Endothelial cell of umbilical vein (primary cell): ENCODE measurements at regions not wholly inside any gene's neighbourhood (a gene's known extent, or its start where the extent isn't known, plus 50 kb on each side); places are given as distances from the start of the nearest gene placed in this dataset.

Experiments
- BruUV-seq: library from RNA; stranded (reverse); fragments of 400-500 nt; replicated peaks from 2 replicates; lab custom pipeline; 2021; lab: Mats Ljungman, UMichigan
- CTCF ChIA-PET: fragments of 300-600, 350-600 bp; sonication (Branson Sonifier 250); formaldehyde crosslinking; loops from one replicate; lab custom pipeline; 2021; ENCODE audit warnings: antibody characterized with exemption, inconsistent platforms; lab: Charles Lee
- POLR2A ChIA-PET: fragments of 300-600, 350-600 bp; sonication (Branson Sonifier 250); formaldehyde crosslinking; loops from one replicate; lab custom pipeline; 2021; ENCODE audit warnings: antibody characterized with exemption, inconsistent platforms; lab: Charles Lee
- DNase-seq: peaks from one replicate; pipeline ENCODE4 v3.0.0-alpha.2; 2011; ENCODE audit warnings: low read depth, low spot score
- FAIRE-seq: peaks from 2 replicates; lab custom pipeline; 2011; peaks lifted over from hg19 to GRCh38; lab: Jason Lieb, UNC
- H2AFZ ChIP-seq: 2 replicates; pipeline ENCODE4 v1.6.0; 2012; ENCODE audit warnings: low read depth, low read length, control low read depth, inconsistent platforms
- H3K27ac ChIP-seq: 2 replicates; pipeline ENCODE4 v1.5.1; 2011; ENCODE audit warnings: low read depth, mild to moderate bottlenecking, control low read depth, low read length, moderate library complexity; ENCODE audit not compliant: insufficient read depth
- H3K27me3 ChIP-seq, 2 experiments: 2 replicates each; pipeline versions ENCODE4 v1.6.0 to v1.6.1; 2011; ENCODE audit warnings: low read length in 2 of 2, mixed read lengths in 1 of 2; ENCODE audit not compliant: control insufficient read depth in 2 of 2, insufficient read depth in 2 of 2
- H3K36me3 ChIP-seq, 2 experiments: 2 replicates in 1 of 2; 3 replicates in 1 of 2; pipeline ENCODE4 v1.5.1; 2011; ENCODE audit warnings: low read length in 2 of 2, mild to moderate bottlenecking in 1 of 2, moderate library complexity in 1 of 2; ENCODE audit not compliant: control insufficient read depth in 2 of 2, insufficient read depth in 2 of 2; ENCODE audit errors: extremely low read depth in 1 of 2
- H3K4me1 ChIP-seq: 3 replicates; pipeline ENCODE4 v1.5.1; 2011; ENCODE audit warnings: mild to moderate bottlenecking, low read length; ENCODE audit not compliant: control insufficient read depth, insufficient read depth; ENCODE audit errors: extremely low read depth
- H3K4me2 ChIP-seq: 2 replicates; pipeline ENCODE4 v1.6.1; 2011; ENCODE audit warnings: low read length, control low read depth, mixed read lengths; ENCODE audit not compliant: insufficient read depth
- H3K4me3 ChIP-seq, 3 experiments: fragments of 200-600 bp in 1 of 3; sonication (generic), shearing (Covaris generic) in 1 of 3; replicated peaks in 1 of 3; 2 replicates each; pipeline ENCODE4 v1.5.1; 2011 to 2016; ENCODE audit warnings: control low read depth in 3 of 3, low read length in 3 of 3, mild to moderate bottlenecking in 2 of 3, inconsistent platforms in 1 of 3, low read depth in 1 of 3, moderate library complexity in 1 of 3; ENCODE audit not compliant: insufficient read depth in 1 of 3
- H3K79me2 ChIP-seq: 2 replicates; pipeline ENCODE4 v1.6.0; 2012; ENCODE audit warnings: low read length, inconsistent platforms; ENCODE audit not compliant: control insufficient read depth, insufficient read depth
- H3K9ac ChIP-seq: replicated peaks from 2 replicates; pipeline ENCODE3; 2011; ENCODE audit warnings: low read length, control low read depth; ENCODE audit not compliant: insufficient read depth; ENCODE audit errors: extremely low read depth
- H3K9me1 ChIP-seq: replicated peaks from 3 replicates; pipeline ENCODE4 v1.6.0; 2011; ENCODE audit warnings: mild to moderate bottlenecking, low read length; ENCODE audit not compliant: control insufficient read depth, insufficient read depth; ENCODE audit errors: extremely low read depth
- H3K9me3 ChIP-seq: replicated peaks from 2 replicates; pipeline ENCODE4 v1.5.1; 2012; ENCODE audit warnings: low read length, inconsistent platforms; ENCODE audit not compliant: control insufficient read depth, insufficient read depth
- H4K20me1 ChIP-seq: replicated peaks from 2 replicates; pipeline ENCODE3; 2011; ENCODE audit warnings: mild to moderate bottlenecking, low read length; ENCODE audit not compliant: control insufficient read depth, insufficient read depth; ENCODE audit errors: extremely low read depth
- EZH2 ChIP-seq: IDR thresholded peaks from 2 replicates; pipeline ENCODE4 v1.6.1; 2012; ENCODE audit warnings: borderline replicate concordance, low read depth, mild to moderate bottlenecking, moderate library complexity, low read length, inconsistent platforms; ENCODE audit not compliant: severe bottlenecking
- FOS ChIP-seq: IDR thresholded peaks from 2 replicates; pipeline ENCODE4 v1.6.1; 2011; ENCODE audit warnings: mild to moderate bottlenecking, low read length, moderate library complexity, borderline replicate concordance; ENCODE audit not compliant: insufficient read depth
- GATA2 ChIP-seq: IDR thresholded peaks from 2 replicates; pipeline ENCODE4 v1.7.0; 2011; ENCODE audit warnings: low read depth, mild to moderate bottlenecking, moderate library complexity, mixed read lengths, low read length; ENCODE audit not compliant: insufficient read length, insufficient read depth
- JUN ChIP-seq: IDR thresholded peaks from 2 replicates; pipeline ENCODE4 v1.6.1; 2011; ENCODE audit warnings: borderline replicate concordance, low read depth; ENCODE audit not compliant: insufficient read length, insufficient read depth
- MYC ChIP-seq: IDR thresholded peaks from one replicate; pipeline ENCODE4 v1.6.1; 2011; ENCODE audit warnings: mild to moderate bottlenecking, low read depth, low read length
- POLR2A ChIP-seq: IDR thresholded peaks from 2 replicates; pipeline ENCODE4 v1.6.1; 2012; ENCODE audit warnings: low read depth, mild to moderate bottlenecking, control low read depth, low read length
- POLR2AphosphoS5 ChIP-seq: IDR thresholded peaks from 2 replicates; pipeline ENCODE4 v1.6.1; 2012; ENCODE audit warnings: low read depth, mild to moderate bottlenecking, control low read depth, low read length, moderate library complexity; ENCODE audit not compliant: insufficient read depth
- dilution Hi-C: fragments of 300-500 bp; cut with MboI; formaldehyde crosslinking; loops from one replicate; pipeline ENCODE4 v1.15.0; 2019; ENCODE audit warnings: low sequenced_read_pairs; ENCODE audit not compliant: extremely low pct_ligation_motif_present
- intact Hi-C: fragments of 100-400 bp; cut with micrococcal nuclease; formaldehyde crosslinking; loops from one replicate; pipeline ENCODE4 v1.10.0; 2022
- TF ChIP-seq, protein P1 (sequence below), 2 donors: IDR thresholded peaks; 1 replicate in 1 of 2; 2 replicates in 1 of 2; pipeline ENCODE4 v1.5.1; 2011; ENCODE audit warnings: low read length in 2 of 2, mild to moderate bottlenecking in 2 of 2, moderate library complexity in 2 of 2, control low read depth in 1 of 2, inconsistent platforms in 1 of 2, low read depth in 1 of 2; ENCODE audit not compliant: insufficient read depth in 1 of 2; ENCODE audit errors: extremely low read depth in 1 of 2
- TF ChIP-seq, protein P2 (sequence below): IDR thresholded peaks from 2 replicates; pipeline ENCODE4 v1.6.1; 2011; ENCODE audit not compliant: insufficient read depth, insufficient read length

DNA sequence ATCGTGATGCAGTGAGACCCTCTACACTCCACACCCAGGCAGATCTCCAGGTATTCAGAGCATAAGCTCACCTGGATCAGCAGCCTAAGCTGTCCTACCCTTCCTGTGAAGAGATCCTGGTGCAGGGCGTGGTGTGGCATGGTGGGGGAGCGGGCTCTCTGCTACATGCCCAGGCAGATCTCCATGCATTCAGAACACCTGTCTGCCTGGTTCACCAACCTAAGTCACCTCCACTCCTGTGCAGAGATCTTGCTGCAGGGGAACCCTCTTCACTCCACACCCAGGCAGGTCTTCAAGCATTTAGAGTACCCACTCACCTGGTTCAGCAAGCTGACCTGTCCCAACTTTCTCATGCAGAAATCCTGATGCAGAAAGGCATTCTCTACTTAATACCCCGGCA is 394.4 kb upstream of the SEMA3A start:
- H3K4me2 ChIP-seq = no peak overlapping the region
- no peak overlapping the region for H2AFZ ChIP-seq
- H3K9ac ChIP-seq = no peak overlapping the region
- no peaks in the 10 kb centered on the region for H3K4me1 ChIP-seq
- H3K9me3 ChIP-seq = no peaks in the 10 kb centered on the region
- dilution Hi-C loops = no loop called here
- intact Hi-C loops = no loop called here
- no peaks in the 10 kb centered on the region for H3K36me3 ChIP-seq
- no peaks in the 10 kb centered on the region for H3K27me3 ChIP-seq
- no peak overlapping the region for H3K27ac ChIP-seq
- FAIRE-seq (no peak), DNase-seq (no peak)
- no peaks in the 10 kb centered on the region for H3K9me1 ChIP-seq
- ChIA-PET CTCF (no interaction called here), POLR2A (no interaction called here)
- no peak overlapping the region for H3K4me3 ChIP-seq
- no TSS peak for BruUV-seq
- H4K20me1 ChIP-seq = no peaks in the 10 kb centered on the region
- no peaks in the 10 kb centered on the region for H3K79me2 ChIP-seq
- TF ChIP-seq, protein P1, sequence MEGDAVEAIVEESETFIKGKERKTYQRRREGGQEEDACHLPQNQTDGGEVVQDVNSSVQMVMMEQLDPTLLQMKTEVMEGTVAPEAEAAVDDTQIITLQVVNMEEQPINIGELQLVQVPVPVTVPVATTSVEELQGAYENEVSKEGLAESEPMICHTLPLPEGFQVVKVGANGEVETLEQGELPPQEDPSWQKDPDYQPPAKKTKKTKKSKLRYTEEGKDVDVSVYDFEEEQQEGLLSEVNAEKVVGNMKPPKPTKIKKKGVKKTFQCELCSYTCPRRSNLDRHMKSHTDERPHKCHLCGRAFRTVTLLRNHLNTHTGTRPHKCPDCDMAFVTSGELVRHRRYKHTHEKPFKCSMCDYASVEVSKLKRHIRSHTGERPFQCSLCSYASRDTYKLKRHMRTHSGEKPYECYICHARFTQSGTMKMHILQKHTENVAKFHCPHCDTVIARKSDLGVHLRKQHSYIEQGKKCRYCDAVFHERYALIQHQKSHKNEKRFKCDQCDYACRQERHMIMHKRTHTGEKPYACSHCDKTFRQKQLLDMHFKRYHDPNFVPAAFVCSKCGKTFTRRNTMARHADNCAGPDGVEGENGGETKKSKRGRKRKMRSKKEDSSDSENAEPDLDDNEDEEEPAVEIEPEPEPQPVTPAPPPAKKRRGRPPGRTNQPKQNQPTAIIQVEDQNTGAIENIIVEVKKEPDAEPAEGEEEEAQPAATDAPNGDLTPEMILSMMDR (IDR thresholded peaks at IDR 0.05; ENCODE audit: extremely low read depth in 1 of 2, insufficient read depth in 1 of 2, low read depth in 1 of 2, low read length in 2 of 2) = no peak
- TF ChIP-seq EZH2 (no peak), POLR2AphosphoS5 (no peak), JUN (no peak), MYC (no peak), FOS (no peak), POLR2A (no peak), GATA2 (no peak)
- TF ChIP-seq, protein P2, sequence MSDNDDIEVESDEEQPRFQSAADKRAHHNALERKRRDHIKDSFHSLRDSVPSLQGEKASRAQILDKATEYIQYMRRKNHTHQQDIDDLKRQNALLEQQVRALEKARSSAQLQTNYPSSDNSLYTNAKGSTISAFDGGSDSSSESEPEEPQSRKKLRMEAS = no peak
